ENCODE measurements at regions not wholly inside any gene's neighbourhood (a gene's known extent, or its start where the extent isn't known, plus 50 kb on each side); places are given as distances from the start of the nearest gene placed in this dataset.

DNA sequence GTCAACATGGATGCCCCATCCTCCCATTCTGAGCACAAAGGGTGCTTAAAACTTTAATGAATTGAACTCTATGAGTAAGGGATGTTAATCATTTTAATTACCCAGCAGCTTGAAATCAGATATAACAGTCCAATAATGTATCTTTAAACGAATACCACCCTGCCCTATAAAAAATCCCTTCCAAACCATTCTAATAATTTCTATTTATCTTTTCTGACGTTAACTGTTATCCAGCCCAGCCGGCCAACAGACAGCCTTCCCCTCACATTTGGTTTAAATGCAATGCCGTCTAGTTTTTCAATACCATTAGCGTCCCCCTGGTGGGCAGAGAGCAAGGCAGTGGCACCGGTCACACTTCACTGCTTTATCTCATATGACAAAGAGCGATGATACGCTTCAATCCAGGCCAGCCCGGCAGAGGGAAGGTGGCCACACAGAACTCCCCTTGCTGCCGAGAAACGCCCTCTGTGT is 402.2 kb upstream of the ZNF507 start:
- peaks cover 0 to 6% (median 0%) of the 10 kb centered on the region in 7 donors for H3K9me3 Mint-ChIP-seq
- no peak overlapping the region for H3K27ac Mint-ChIP-seq
- ATAC-seq (ENCODE audit: low read depth in 2 of 2) = no peak

DNA sequence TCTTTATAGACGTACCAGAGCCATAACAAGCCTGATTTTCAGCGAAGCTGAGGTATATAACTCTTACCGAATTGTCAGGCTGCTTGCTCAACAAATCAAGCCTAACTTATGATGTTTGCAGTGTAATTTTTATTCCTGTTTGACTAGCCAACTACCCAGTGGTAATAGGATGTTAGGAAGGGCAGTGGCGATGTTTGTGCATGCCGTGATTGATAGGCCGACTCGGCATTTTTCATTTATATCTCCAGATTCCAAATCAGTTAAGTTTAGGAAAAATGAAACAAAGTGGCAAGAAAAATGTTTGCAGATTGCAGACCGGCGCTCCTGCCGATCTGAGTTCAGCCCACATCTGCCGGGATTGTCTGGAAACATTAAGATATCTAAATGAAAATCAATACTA is 401.6 kb upstream of the ZNF507 start:
- Mint-ChIP-seq H3K4me3 (no peak overlapping the region), H3K9me3 (peaks cover 0 to 6% (median 0%) of the 10 kb centered on the region in 7 donors), H3K4me1 (no peaks in the 10 kb centered on the region), H3K27me3 (no peaks in the 10 kb centered on the region), H3K27ac (no peak overlapping the region), H3K36me3 (no peaks in the 10 kb centered on the region)
- ATAC-seq (ENCODE audit: low read depth in 2 of 2) = no peak
- H3K27me3 ChIP-seq (ENCODE audit: control insufficient read depth, insufficient read depth, low read length) = no peaks in the 10 kb centered on the region
- H3K9me3 ChIP-seq (ENCODE audit: control insufficient read depth in 2 of 2, low read length in 2 of 2) = no peaks in the 10 kb centered on the region
- H3K4me3 ChIP-seq (ENCODE audit: low read depth, low read length) = no peak overlapping the region
- H3K36me3 ChIP-seq (ENCODE audit: control insufficient read depth, insufficient read depth, low read length) = no peaks in the 10 kb centered on the region
- no peak for DNase-seq
- H3K4me1 ChIP-seq (ENCODE audit: control insufficient read depth, insufficient read depth, low read length, poor library complexity, severe bottlenecking) = no peaks in the 10 kb centered on the region
- H3K27ac ChIP-seq (ENCODE audit: insufficient read depth, low read length, poor library complexity, severe bottlenecking) = no peak overlapping the region

More for the DNA sequence above, 402.2 kb upstream of the ZNF507 start:
- Mint-ChIP-seq H3K4me3 (no peak overlapping the region), H3K27me3 (no peaks in the 10 kb centered on the region), H3K36me3 (no peaks in the 10 kb centered on the region), H3K4me1 (no peaks in the 10 kb centered on the region)
- no peaks in the 10 kb centered on the region for H3K27me3 ChIP-seq (ENCODE audit: control insufficient read depth, insufficient read depth, low read length)
- no peak overlapping the region for H3K4me3 ChIP-seq (ENCODE audit: low read depth, low read length)
- H3K27ac ChIP-seq (ENCODE audit: insufficient read depth, low read length, poor library complexity, severe bottlenecking) = no peak overlapping the region
- DNase-seq = no peak
- no peaks in the 10 kb centered on the region for H3K36me3 ChIP-seq (ENCODE audit: control insufficient read depth, insufficient read depth, low read length)
- H3K9me3 ChIP-seq (ENCODE audit: control insufficient read depth in 2 of 2, low read length in 2 of 2) = no peaks in the 10 kb centered on the region
- H3K4me1 ChIP-seq (ENCODE audit: control insufficient read depth, insufficient read depth, low read length, poor library complexity, severe bottlenecking) = no peaks in the 10 kb centered on the region

DNA sequence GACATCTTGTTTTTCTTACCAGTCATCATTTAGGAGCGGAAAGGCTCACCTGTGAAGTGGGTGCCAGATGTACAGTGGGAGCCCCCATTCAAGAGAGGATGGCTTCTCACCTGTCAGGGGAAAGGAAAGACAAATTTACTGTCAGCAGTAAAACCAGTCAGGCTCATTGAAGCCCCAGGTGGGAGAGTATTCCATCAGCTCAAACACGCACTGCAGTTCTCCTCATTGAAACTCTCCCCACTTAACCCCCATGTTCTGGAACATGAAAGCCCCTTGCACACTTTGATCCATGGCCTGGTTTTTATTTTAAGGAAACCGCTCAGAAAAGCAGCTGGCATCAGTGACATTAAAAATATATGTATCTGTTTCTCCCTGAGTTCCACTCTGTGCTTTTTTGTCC is 401.1 kb upstream of the ZNF507 start:
- Histone ChIP-seq H3K27me3 (ENCODE audit: control insufficient read depth, insufficient read depth, low read length) (no peaks in the 10 kb centered on the region), H3K36me3 (ENCODE audit: control insufficient read depth, insufficient read depth, low read length) (no peaks in the 10 kb centered on the region), H3K27ac (ENCODE audit: insufficient read depth, low read length, poor library complexity, severe bottlenecking) (no peak overlapping the region), H3K4me1 (ENCODE audit: control insufficient read depth, insufficient read depth, low read length, poor library complexity, severe bottlenecking) (no peaks in the 10 kb centered on the region), H3K4me3 (ENCODE audit: low read depth, low read length) (no peak overlapping the region), H3K9me3 (ENCODE audit: control insufficient read depth in 2 of 2, low read length in 2 of 2) (no peaks in the 10 kb centered on the region)
- no peak overlapping the region for H3K4me3 Mint-ChIP-seq
- DNase-seq = no peak
- no peak for ATAC-seq (ENCODE audit: low read depth in 2 of 2)
- no peaks in the 10 kb centered on the region for H3K36me3 Mint-ChIP-seq
- H3K27ac Mint-ChIP-seq = no peak overlapping the region
- H3K27me3 Mint-ChIP-seq = no peaks in the 10 kb centered on the region
- peaks cover 0 to 6% (median 0%) of the 10 kb centered on the region in 7 donors for H3K9me3 Mint-ChIP-seq
- no peaks in the 10 kb centered on the region for H3K4me1 Mint-ChIP-seq

DNA sequence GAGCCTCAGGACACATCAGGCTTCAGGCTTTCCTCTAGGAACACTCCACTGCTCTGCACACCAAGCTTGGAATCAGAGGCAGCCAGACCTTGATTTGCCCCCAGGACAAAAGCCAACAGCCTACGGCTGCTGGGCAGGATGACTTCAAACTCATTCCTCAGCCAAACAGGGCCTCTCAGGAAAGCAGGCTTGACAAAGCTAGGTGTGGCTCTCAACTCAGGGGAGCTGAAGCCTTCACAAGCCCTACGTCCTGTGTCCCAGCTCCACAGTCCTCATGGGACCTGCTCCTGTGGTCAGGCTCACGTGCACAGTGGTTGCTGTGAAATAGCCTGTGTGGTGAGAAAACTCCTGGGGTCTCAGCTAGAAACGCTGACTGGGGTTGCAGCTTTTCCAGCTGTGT is 398.9 kb upstream of the ZNF507 start:
- H3K36me3 Mint-ChIP-seq = no peaks in the 10 kb centered on the region
- peaks cover 0 to 7% (median 0%) of the 10 kb centered on the region in 7 donors for H3K9me3 Mint-ChIP-seq

DNA sequence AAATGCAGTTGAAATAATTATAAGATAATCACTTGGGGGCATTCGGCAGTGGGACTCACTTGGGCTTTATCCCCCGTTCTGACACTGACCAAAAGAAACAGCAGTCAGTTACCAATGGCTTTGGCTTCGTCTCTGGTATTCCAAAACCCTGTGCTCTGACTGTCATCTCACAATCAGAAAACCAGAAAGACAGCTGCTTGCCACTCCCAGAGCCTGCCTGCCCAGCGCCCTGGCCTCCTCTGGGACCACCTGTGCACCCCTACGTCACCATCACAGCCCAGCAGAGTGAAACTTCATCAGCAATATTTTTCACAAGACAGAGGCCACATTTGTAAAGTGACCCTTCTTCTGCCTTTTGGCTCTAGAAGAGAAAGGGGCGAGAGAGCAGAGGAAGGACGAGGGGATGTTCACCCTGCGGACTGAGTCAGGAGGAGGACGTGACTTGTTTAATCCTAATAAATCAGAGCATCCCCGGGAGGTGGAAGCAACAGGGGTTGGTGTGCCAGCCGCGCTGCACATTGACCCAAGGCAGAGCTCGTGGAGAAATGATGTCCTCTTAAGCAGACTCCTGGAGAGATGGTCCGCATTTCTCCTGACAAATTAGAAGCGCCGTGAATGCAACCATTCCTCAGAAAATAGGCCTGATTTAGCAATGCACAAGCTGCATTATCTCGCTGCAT is 397.8 kb upstream of the ZNF507 start:
- H3K27ac Mint-ChIP-seq = no peak overlapping the region
- H3K4me1 Mint-ChIP-seq = no peaks in the 10 kb centered on the region
- H3K9me3 Mint-ChIP-seq = peaks cover 0 to 6% (median 2%) of the 10 kb centered on the region in 7 donors
- H3K36me3 Mint-ChIP-seq = no peaks in the 10 kb centered on the region
- H3K4me3 ChIP-seq (ENCODE audit: low read depth, low read length) = no peak overlapping the region
- H3K27me3 Mint-ChIP-seq = no peaks in the 10 kb centered on the region
- DNase-seq = no peak
- no peaks in the 10 kb centered on the region for H3K36me3 ChIP-seq (ENCODE audit: control insufficient read depth, insufficient read depth, low read length)
- no peaks in the 10 kb centered on the region for H3K27me3 ChIP-seq (ENCODE audit: control insufficient read depth, insufficient read depth, low read length)
- no peaks in the 10 kb centered on the region for H3K9me3 ChIP-seq (ENCODE audit: control insufficient read depth in 2 of 2, low read length in 2 of 2)
- no peak for ATAC-seq (ENCODE audit: low read depth in 2 of 2)
- no peak overlapping the region for H3K4me3 Mint-ChIP-seq
- no peaks in the 10 kb centered on the region for H3K4me1 ChIP-seq (ENCODE audit: control insufficient read depth, insufficient read depth, low read length, poor library complexity, severe bottlenecking)
- no peak overlapping the region for H3K27ac ChIP-seq (ENCODE audit: insufficient read depth, low read length, poor library complexity, severe bottlenecking)

More for the DNA sequence above, 398.9 kb upstream of the ZNF507 start:
- ATAC-seq (ENCODE audit: low read depth in 2 of 2) (no peak), DNase-seq (no peak)
- Histone ChIP-seq H3K27ac (ENCODE audit: insufficient read depth, low read length, poor library complexity, severe bottlenecking) (no peak overlapping the region), H3K27me3 (ENCODE audit: control insufficient read depth, insufficient read depth, low read length) (no peaks in the 10 kb centered on the region), H3K4me1 (ENCODE audit: control insufficient read depth, insufficient read depth, low read length, poor library complexity, severe bottlenecking) (no peaks in the 10 kb centered on the region), H3K4me3 (ENCODE audit: low read depth, low read length) (no peak overlapping the region), H3K36me3 (ENCODE audit: control insufficient read depth, insufficient read depth, low read length) (no peaks in the 10 kb centered on the region), H3K9me3 (ENCODE audit: control insufficient read depth in 2 of 2, low read length in 2 of 2) (no peaks in the 10 kb centered on the region)
- Mint-ChIP-seq H3K4me1 (no peaks in the 10 kb centered on the region), H3K27ac (no peak overlapping the region), H3K27me3 (no peaks in the 10 kb centered on the region), H3K4me3 (no peak overlapping the region)

DNA sequence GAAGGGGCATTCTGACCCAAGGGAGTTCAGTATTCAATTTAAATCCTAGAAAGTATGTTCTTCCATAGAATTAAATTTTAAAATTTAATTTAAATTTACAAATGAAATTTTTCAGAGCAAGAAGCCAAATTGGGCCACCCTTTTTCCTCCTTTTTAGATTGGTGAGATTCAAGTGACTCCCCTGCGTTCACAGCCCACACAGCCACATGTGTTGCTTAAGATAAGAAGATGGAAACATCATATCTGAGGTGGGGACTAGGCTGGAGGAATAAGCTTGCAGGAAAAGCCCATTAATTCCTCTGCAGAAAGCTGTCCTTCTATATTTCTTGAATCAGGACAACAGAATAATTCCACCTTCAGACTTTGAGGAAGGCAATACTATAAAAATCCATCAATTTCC is 392.7 kb upstream of the ZNF507 start:
- Mint-ChIP-seq H3K4me3 (no peak overlapping the region), H3K36me3 (no peaks in the 10 kb centered on the region), H3K9me3 (peaks cover 0 to 6% (median 2%) of the 10 kb centered on the region in 7 donors), H3K4me1 (no peaks in the 10 kb centered on the region), H3K27ac (no peak overlapping the region), H3K27me3 (no peaks in the 10 kb centered on the region)
- ATAC-seq (ENCODE audit: low read depth in 2 of 2) = no peak
- Histone ChIP-seq H3K36me3 (ENCODE audit: control insufficient read depth, insufficient read depth, low read length) (no peaks in the 10 kb centered on the region), H3K9me3 (ENCODE audit: control insufficient read depth in 2 of 2, low read length in 2 of 2) (no peaks in the 10 kb centered on the region), H3K27ac (ENCODE audit: insufficient read depth, low read length, poor library complexity, severe bottlenecking) (no peak overlapping the region), H3K27me3 (ENCODE audit: control insufficient read depth, insufficient read depth, low read length) (no peaks in the 10 kb centered on the region), H3K4me3 (ENCODE audit: low read depth, low read length) (no peak overlapping the region), H3K4me1 (ENCODE audit: control insufficient read depth, insufficient read depth, low read length, poor library complexity, severe bottlenecking) (no peaks in the 10 kb centered on the region)
- DNase-seq = no peak

DNA sequence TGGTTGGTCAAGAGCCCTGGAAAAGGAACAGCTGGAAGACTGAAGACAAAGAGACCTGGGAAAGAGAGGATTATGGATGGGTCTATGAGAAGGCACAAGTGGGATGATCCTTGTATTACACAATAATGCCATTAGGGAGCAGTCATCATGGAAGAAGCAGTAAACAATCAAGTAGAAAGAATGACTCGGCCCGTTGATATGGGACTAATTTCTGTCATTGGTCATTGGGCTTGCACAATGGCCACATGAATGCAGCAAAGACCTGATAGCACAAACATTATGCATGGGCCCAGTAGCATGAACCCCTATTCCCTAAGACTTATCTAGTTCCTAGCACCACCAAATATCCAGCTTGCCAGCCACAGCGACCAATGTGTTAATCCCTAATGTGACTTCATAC is 390.3 kb upstream of the ZNF507 start:
- Mint-ChIP-seq H3K9me3 (peaks cover 0 to 6% (median 2%) of the 10 kb centered on the region in 7 donors), H3K4me3 (no peak overlapping the region), H3K4me1 (no peaks in the 10 kb centered on the region), H3K36me3 (no peaks in the 10 kb centered on the region), H3K27me3 (no peaks in the 10 kb centered on the region), H3K27ac (no peak overlapping the region)
- Histone ChIP-seq H3K27me3 (ENCODE audit: control insufficient read depth, insufficient read depth, low read length) (no peaks in the 10 kb centered on the region), H3K4me1 (ENCODE audit: control insufficient read depth, insufficient read depth, low read length, poor library complexity, severe bottlenecking) (no peaks in the 10 kb centered on the region), H3K4me3 (ENCODE audit: low read depth, low read length) (no peak overlapping the region), H3K9me3 (ENCODE audit: control insufficient read depth in 2 of 2, low read length in 2 of 2) (no peaks in the 10 kb centered on the region), H3K36me3 (ENCODE audit: control insufficient read depth, insufficient read depth, low read length) (no peaks in the 10 kb centered on the region), H3K27ac (ENCODE audit: insufficient read depth, low read length, poor library complexity, severe bottlenecking) (no peak overlapping the region)
- DNase-seq = no peak
- ATAC-seq (ENCODE audit: low read depth in 2 of 2) = no peak

DNA sequence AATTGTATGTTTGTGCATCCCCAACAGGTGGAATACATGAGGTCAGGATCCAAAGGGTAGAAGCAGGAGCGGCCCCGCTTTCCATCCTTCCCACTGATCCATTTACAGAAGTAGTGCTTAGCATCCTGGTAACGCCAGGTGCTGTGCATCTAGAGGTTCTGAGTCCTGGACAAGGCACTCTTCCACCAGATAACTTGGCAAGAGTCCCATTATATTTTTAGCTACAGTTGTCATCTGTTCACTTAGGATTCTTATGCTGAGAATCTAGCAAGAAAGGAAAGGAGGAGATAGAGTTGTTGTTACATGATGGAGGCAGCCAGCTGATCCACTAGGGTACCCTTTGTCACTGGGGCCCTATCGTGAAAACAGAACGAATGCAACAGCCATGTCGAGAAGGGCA is 389.5 kb upstream of the ZNF507 start:
- no peaks in the 10 kb centered on the region for H3K27me3 Mint-ChIP-seq
- H3K36me3 Mint-ChIP-seq = no peaks in the 10 kb centered on the region
- no peak overlapping the region for H3K4me3 ChIP-seq (ENCODE audit: low read depth, low read length)
- no peaks in the 10 kb centered on the region for H3K27me3 ChIP-seq (ENCODE audit: control insufficient read depth, insufficient read depth, low read length)
- no peaks in the 10 kb centered on the region for H3K4me1 Mint-ChIP-seq
- no peaks in the 10 kb centered on the region for H3K4me1 ChIP-seq (ENCODE audit: control insufficient read depth, insufficient read depth, low read length, poor library complexity, severe bottlenecking)
- no peak for ATAC-seq (ENCODE audit: low read depth in 2 of 2)
- H3K9me3 ChIP-seq (ENCODE audit: control insufficient read depth in 2 of 2, low read length in 2 of 2) = no peaks in the 10 kb centered on the region
- H3K27ac ChIP-seq (ENCODE audit: insufficient read depth, low read length, poor library complexity, severe bottlenecking) = no peak overlapping the region
- no peak overlapping the region for H3K4me3 Mint-ChIP-seq
- H3K9me3 Mint-ChIP-seq = peaks cover 0 to 6% (median 2%) of the 10 kb centered on the region in 7 donors
- H3K36me3 ChIP-seq (ENCODE audit: control insufficient read depth, insufficient read depth, low read length) = no peaks in the 10 kb centered on the region
- H3K27ac Mint-ChIP-seq = no peak overlapping the region
- DNase-seq = no peak

Measured in CD4-positive, CD25-positive, alpha-beta regulatory T cell (primary cell).